Islet precursor cell (in vitro differentiated cells): ENCODE measurements at regions not wholly inside any gene's neighbourhood (a gene's known extent, or its start where the extent isn't known, plus 50 kb on each side); places are given as distances from the start of the nearest gene placed in this dataset.
"Not testable (repeated sequence)": the region's sequence is repeated elsewhere in the genome, so short reads cannot be mapped to it uniquely, and the experiment has no call there.

Source experiments
- DNase-seq: peaks from one replicate; pipeline ENCODE4 v3.0.0-alpha.2; 2018

GRCh38 chr5:51661646-51662265 is 278.5 kb downstream of the ISL1 start:
- no peak for DNase-seq

GRCh38 chr5:51664491-51665250 is 281.4 kb downstream of the ISL1 start:
- DNase-seq, result no peak

- DNase-seq, result no peak
Observed at GRCh38 chr5:51665251-51665593, 282.0 kb downstream of the ISL1 start.

- DNase-seq, result no peak
Observed at GRCh38 chr5:51669095-51669494, 285.8 kb downstream of the ISL1 start.

- no peak for DNase-seq
Observed at GRCh38 chr5:51678330-51678729, 295.1 kb downstream of the ISL1 start.

GRCh38 chr5:51679286-51679685 is 296.0 kb downstream of the ISL1 start:
- no peak for DNase-seq

GRCh38 chr5:51684794-51685355 is 301.6 kb downstream of the ISL1 start:
- no peak for DNase-seq

- DNase-seq, result no peak
Observed at GRCh38 chr5:51685419-51685818, 302.2 kb downstream of the ISL1 start.

- no peak for DNase-seq
Observed at GRCh38 chr5:51686622-51687021, 303.4 kb downstream of the ISL1 start.

- DNase-seq, result no peak
Observed at GRCh38 chr5:51691538-51692079, 308.4 kb downstream of the ISL1 start.

GRCh38 chr5:51694826-51695225 is 311.6 kb downstream of the ISL1 start:
- no peak for DNase-seq

- DNase-seq, result no peak
Observed at GRCh38 chr5:51696122-51696521, 312.9 kb downstream of the ISL1 start.

GRCh38 chr5:51702046-51702445 is 318.8 kb downstream of the ISL1 start:
- not testable (repeated sequence) for DNase-seq

GRCh38 chr5:51712201-51712600 is 329.0 kb downstream of the ISL1 start:
- no peak for DNase-seq

- DNase-seq, result not testable (repeated sequence)
Observed at GRCh38 chr5:51715445-51715844, 332.2 kb downstream of the ISL1 start.

- no peak for DNase-seq
Observed at GRCh38 chr5:51731421-51732029, 348.3 kb downstream of the ISL1 start.

- no peak for DNase-seq
Observed at GRCh38 chr5:51732304-51732703, 349.1 kb downstream of the ISL1 start.

- DNase-seq, result no peak
Observed at GRCh38 chr5:51734677-51735076, 351.4 kb downstream of the ISL1 start.

GRCh38 chr5:51746023-51746422 is 362.8 kb downstream of the ISL1 start:
- DNase-seq, result no peak

- no peak for DNase-seq
Observed at GRCh38 chr5:51748647-51749046, 365.4 kb downstream of the ISL1 start.
